Effector CD4-positive, alpha-beta T cell (primary cell): ENCODE measurements at regions not wholly inside any gene's neighbourhood (a gene's known extent, or its start where the extent isn't known, plus 50 kb on each side); places are given as distances from the start of the nearest gene placed in this dataset.

Experiments
- DNase-seq: peaks from one replicate; pipeline ENCODE4 v3.0.0-alpha.2; 2020

DNA sequence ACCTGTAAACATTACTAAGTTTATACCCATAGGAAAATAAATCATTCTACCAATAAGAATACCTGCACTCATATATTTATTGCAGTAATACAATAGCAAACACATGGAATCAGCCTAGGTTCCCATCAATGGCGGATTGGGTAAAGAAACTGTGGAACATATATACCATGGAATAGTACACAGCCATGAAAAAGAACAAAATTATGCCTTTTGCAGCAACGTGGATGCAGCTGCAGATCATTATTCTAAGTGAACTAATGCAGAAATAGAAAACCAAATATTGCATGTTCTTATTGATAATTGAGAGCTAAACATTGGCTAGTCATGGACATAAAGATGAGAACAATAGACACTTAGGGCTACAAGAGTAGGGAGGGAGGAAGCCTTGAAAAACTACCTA, 667.4 kb upstream of the WWC1 start:
- no peak for DNase-seq

DNA sequence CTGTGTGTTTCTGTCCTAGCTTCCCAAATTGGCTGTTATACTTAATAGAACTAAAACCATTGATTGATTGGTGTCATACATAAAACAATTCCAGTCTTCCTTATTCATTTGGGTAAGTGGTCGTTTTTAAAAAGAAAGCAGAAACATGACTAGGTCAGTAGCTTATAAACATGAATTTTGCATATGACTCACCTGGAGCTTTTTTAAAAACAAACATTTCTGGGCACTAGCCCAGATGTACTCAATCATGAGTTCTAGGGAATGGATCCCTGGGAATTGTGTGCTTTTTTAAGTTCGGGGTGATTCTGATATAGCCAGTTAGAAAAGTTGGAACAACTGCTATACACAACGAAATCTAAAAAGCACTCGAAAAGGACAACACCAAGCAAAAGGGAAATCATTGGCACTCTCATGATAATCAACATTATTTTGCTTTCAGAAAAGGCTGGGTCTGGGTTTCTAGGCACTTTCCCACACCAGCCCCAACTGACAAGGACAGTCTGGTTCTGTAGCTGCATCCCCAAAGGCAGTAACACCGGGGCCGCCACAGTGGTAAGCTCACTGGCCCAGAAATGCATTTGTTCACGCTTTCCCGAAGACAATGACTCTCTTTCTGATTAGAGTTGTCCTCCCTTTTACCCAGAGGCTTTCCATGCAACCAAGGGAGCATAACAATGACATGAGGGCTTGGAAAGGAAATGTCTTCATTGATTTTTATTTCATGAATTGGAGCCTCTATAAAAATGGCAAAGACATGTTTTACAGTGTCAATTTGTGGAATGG, 664.9 kb upstream of the WWC1 start:
- DNase-seq, result no peak

GRCh38 chr5:167629634-167630033, 661.8 kb upstream of the WWC1 start:
- DNase-seq, result no peak

DNA sequence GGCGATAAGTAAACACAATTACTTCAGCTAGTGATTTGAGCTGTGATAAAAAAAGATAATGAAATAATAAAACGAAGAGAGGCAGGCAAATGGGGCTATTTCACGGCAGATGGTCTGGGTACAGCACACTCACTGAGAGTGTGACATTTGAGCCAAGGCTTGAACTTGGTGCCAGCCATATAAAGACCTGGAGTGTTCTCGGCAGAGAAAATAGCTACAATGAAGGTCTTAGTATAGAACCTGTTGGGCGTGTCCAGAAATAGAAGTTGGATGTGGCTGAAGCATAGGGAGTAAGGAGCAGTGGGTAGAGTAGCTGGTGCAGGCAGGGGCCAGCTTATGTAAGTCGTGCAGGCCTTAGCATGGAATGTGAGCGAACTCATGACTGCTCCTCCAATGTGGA, 660.3 kb upstream of the WWC1 start:
- no peak for DNase-seq

- no peak for DNase-seq
Measured at GRCh38 chr5:167633114-167633513, 658.3 kb upstream of the WWC1 start.

DNA sequence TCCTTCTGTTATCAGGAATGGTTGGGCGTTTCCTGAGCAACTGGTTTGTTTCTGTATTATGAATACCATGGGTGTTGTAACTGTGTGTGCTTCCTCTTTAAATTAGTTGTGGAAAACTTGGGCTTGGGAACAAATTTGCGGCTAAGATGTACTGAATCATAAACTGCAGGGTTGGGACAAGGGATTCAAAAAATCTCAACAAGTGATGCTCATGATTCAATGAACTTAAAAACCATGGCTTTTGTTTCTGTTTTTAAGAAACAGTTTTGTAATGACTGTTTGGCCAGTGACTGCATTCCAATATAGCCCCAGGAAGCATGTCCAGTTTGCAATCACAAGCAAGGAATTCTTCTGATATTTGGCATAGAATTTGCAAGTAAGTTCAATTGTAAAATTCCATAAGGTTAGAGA, 657.5 kb upstream of the WWC1 start:
- DNase-seq, result no peak

DNA sequence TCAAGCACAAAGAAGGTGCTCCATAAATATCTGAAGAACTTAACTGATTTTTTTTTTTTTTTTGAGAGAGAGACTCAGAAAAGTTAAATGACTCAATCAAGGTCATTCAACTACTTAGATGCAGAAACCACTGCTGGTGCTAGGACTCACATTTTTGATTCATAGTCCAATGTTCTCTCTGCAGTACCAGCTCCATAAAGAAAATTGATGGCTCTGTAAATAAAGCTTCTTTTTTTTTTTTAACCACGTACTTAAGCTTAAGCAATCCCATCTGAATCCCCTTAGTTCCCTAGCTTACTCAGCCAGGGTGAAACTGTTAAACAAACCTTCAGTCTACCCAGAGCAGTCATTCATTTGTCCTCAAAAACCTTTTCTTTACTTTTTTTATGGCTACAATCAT, 657.0 kb upstream of the WWC1 start:
- DNase-seq, result no peak

DNA sequence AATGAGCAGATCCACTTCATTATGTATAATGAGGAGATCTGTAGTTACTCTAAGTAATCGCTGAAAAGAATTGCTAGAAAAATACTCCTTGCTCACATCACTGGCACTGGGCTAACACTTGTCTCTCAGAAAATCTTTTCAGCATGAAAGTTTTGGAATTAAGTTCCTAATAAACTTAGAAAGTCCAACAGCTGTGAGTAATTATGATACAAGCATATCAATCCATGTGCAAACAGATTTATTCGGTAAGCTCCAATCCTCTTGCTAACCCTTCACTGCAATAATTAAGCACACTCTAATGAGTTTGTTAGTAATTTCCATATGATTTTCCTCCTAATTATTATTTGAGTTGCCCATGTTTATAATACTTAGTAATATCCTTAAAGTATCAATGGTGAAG, 652.6 kb upstream of the WWC1 start:
- DNase-seq, result no peak

DNA sequence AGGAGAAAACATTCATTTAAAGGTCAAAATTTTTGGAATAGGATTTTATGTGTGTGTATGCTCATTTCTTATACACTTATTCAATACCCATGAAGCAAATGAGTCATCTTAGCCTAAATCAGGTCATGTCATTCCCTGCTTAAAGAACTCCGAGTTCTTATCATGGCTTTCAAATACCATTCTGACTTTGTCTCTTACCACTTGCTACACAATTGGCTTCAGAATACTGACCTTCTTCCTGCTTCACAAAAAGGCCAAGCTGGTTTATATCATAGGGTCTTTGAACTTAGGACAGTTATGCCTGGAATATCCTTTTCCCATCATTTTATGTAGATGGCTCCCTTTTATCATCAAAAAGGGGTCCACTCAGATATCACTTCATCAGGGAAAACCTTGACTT, 652.2 kb upstream of the WWC1 start:
- no peak for DNase-seq

DNA sequence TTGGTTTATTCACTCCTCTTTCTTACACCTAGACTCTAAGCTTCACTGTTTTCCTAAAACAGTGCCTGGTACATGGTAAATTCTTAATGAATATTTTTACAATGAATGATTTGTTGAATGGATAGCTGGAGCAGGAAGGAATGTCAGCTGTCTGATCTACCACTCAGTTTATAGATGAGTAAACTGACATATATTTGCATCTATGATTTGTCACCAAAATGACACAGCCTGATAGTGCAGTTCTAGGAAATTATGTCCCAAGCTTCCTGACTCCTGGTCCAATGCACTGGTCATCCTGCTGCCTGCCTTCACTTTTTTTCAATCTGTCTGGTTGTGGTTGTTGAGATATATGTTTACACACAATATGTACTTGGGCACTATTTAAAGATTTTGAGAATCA, 651.7 kb upstream of the WWC1 start:
- no peak for DNase-seq

DNA sequence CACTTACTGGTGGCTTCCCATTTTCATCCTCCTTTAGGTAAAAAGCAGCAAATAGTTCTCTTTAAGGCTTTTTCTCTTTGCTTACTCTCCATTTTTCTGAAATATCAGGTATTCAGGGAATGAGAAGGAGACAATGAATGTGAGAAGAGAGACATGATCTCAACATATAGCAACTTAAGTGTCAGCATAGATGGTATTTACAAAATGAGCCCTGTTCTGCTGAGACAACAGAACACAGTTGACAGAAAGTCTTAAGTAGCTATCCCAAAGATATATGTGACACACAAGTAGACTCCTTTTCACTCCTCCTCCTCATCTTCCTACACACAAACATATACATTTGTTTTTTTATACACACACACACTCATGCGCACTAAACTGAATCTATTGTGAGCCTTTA, 649.3 kb upstream of the WWC1 start:
- DNase-seq, result no peak

DNA sequence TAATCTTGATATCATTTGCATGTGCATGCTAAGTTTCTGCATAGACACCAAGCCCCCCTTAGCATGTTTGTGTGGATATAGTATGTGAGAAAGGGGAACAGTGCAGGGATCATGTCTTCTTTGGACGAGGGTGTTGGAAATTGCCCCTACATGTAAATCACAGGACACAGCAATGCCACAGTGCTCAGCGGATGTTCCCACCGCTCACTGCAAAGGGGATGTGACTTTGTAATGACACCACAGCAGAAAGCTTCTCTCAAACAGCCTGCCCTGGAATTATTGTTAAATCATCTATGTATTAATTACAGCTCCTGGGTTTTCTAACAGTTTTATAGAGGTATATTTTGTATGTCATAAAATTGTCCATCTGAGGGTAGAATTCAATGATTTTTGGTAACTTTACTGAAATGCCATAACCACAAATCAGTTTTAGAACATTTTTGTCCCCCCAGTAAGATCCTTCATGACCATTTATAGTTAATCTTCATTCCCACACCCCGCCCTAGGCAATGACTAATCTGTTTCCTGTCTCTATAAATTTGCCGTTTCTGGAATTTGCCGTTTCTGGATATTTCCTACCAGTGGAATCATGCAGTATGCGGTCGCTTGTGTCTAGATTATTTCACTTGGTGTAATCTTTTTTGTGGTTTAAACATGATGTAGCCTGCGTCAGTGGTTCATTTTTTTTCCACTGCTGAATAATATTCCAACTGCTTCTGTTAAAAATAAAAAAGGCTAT, 648.5 kb upstream of the WWC1 start:
- no peak for DNase-seq

DNA sequence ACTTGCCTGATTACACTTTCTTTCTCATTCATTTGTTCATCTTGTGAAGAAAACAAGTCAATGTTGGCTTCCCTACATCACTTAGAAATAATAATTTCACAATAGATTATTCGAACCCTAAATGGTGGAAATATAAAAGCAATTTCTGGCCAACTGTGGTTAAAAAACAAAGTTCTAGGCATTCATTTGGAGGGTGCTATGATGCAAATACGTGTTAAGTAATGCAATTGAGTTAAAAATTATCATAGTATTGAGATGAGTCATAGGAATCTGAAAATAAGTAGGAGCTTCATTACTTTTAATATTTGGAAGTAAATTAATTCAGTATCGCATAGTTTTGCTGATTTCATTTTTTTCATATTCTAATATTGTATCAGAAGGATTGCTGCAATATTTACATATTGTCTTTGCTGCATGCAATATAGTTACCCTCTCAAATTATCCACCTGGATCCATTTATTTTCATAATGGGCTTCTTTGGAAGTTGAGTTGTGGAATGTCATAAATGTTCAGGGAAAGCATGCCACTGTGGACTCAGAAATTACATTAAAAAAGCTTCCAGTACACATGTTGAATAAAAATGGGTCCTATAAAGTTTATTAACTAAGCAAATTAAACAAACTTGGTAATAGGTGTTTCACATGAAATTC, 647.7 kb upstream of the WWC1 start:
- DNase-seq, result no peak

- DNase-seq, result no peak
Measured at GRCh38 chr5:167644619-167645018, 646.8 kb upstream of the WWC1 start.

DNA sequence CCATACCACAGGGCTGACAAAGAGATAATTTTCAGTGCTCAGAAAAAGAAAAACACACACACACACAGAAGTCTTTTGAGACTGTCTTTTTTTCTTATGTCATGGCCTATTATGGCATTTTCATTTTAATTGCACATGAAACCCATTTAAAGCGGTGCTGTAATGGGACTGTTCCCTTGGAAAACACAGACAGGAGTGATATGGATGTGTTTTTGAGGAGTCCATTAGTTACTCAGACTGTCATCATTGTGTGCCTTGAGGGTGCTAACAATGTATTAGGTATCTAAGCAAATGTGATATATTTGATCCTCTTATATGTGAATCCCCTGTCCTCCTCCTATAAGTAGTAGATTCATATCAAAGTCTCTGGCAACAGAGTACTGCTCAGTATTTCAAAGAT, 642.0 kb upstream of the WWC1 start:
- no peak for DNase-seq

DNA sequence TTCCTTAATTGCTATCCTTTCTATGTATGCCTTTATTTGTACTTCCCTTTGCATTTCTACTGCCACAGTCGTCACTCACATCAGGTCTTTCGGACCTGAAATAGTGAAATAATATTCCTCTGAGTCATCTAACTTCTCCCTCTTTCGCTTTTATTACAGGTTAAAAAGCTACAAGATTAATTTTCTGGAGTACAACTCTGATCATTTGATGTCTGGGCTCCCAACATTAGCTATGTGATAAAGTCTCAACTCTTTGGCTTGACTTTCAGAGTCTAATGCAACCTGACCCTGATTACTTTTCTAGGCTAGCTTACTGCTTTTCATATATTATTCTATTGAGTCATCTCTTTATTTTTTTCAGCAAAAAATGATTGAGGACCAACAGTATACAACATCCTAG, 638.8 kb upstream of the WWC1 start:
- DNase-seq, result no peak

DNA sequence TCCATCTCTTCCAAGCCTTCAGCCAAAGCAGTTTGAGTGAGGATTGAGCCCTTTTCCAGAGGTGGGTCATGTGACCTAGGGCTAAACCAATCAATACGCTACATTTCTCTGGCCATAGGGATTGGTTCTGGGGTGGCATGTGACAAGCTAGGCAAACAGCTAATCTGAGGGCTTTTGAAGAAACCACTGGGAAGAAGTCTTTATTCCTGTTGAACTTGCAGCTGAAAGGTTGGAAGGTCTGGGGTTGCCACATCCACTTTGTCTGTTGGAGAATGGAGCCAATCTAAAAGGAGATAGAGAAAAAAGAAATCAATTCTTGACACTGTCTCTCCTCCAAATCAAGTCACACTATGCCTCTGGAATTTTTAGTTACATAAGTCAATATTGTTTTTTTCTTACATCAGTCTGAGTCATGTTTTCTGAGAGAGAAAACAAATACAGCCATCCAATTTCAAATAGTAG, 637.8 kb upstream of the WWC1 start:
- no peak for DNase-seq

DNA sequence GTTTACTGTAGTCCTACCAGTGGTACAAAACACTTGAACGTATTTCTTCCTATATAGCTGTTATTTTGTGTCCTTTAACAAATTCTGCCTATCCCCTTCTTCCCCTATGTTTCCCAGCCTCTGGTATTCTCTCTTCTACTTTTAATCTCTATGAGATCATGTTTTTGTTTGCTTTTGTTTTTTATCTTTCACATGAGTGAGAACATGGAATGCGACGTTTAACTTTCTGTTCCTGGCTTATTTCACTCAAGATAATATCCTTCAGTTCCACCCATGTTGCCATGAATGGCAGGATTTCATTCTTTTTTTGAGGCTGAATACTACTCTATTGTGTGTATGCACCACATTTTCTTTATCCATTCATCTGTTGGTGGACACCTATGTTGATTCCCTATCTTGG, 634.4 kb upstream of the WWC1 start:
- DNase-seq, result no peak

- DNase-seq, result no peak
Measured at GRCh38 chr5:167658889-167659288, 632.6 kb upstream of the WWC1 start.

- DNase-seq, result no peak
Measured at GRCh38 chr5:167661605-167662004, 629.8 kb upstream of the WWC1 start.

- no peak for DNase-seq
Measured at GRCh38 chr5:167664222-167664804, 627.1 kb upstream of the WWC1 start.

- DNase-seq, result no peak
Measured at GRCh38 chr5:167665841-167666375, 625.5 kb upstream of the WWC1 start.

- no peak for DNase-seq
Measured at GRCh38 chr5:167671176-167671575, 620.3 kb upstream of the WWC1 start.
